SJSA1 (cell line): ENCODE measurements at regions not wholly inside any gene's neighbourhood (a gene's known extent, or its start where the extent isn't known, plus 50 kb on each side); places are given as distances from the start of the nearest gene placed in this dataset.

Source experiments
- DNase-seq, 2 experiments: peaks; one replicate each; pipeline ENCODE4 v3.0.0-alpha.2; 2015 to 2020; ENCODE audit warnings: low spot score in 2 of 2, low read depth in 1 of 2
- H3K27ac ChIP-seq: fragments of 250-450 bp; sonication (Bioruptor Pico); 2 replicates; pipeline ENCODE4 v1.5.1; 2020; ENCODE audit warnings: mild to moderate bottlenecking, moderate library complexity
- H3K27me3 ChIP-seq: fragments of 250-450 bp; sonication (Bioruptor Pico); replicated peaks from 2 replicates; pipeline ENCODE4 v1.5.1; 2020; ENCODE audit warnings: mild to moderate bottlenecking, moderate library complexity
- H3K36me3 ChIP-seq: fragments of 250-450 bp; sonication (Bioruptor Pico); 2 replicates; pipeline ENCODE4 v1.5.1; 2020; ENCODE audit warnings: mild to moderate bottlenecking
- H3K4me1 ChIP-seq: fragments of 250-450 bp; sonication (Bioruptor Pico); replicated peaks from 2 replicates; pipeline ENCODE4 v1.6.1; 2021; ENCODE audit warnings: mild to moderate bottlenecking
- H3K4me3 ChIP-seq: fragments of 250-450 bp; sonication (Bioruptor Pico); 2 replicates; pipeline ENCODE4 v1.5.1; 2020; ENCODE audit warnings: mild to moderate bottlenecking
- H3K9me3 ChIP-seq: fragments of 250-450 bp; sonication (Bioruptor Pico); replicated peaks from 2 replicates; pipeline ENCODE4 v1.5.1; 2020; ENCODE audit warnings: mild to moderate bottlenecking

- Histone ChIP-seq H3K36me3 (no peaks in the 10 kb centered on the region), H3K27me3 (peaks cover 13% of the 10 kb centered on the region; the same call in 1 of the 2 replicates)
These were observed 517.8 kb downstream of the MIAT start for GRCh38 chr22:27175021-27175838.

GRCh38 chr22:27175974-27176373 is 518.6 kb downstream of the MIAT start:
- peaks cover 1% of the 10 kb centered on the region for H3K4me1 ChIP-seq
- H3K9me3 ChIP-seq, result no peaks in the 10 kb centered on the region
- peaks cover 13% of the 10 kb centered on the region; the same call in 1 of the 2 replicates for H3K27me3 ChIP-seq
- no peak for DNase-seq
- H3K27ac ChIP-seq, result no peak overlapping the region
- no peak overlapping the region for H3K4me3 ChIP-seq
- no peaks in the 10 kb centered on the region for H3K36me3 ChIP-seq

More at GRCh38 chr22:27175021-27175838, 517.8 kb downstream of the MIAT start:
- Histone ChIP-seq H3K9me3 (no peaks in the 10 kb centered on the region), H3K4me3 (no peak overlapping the region), H3K4me1 (peaks cover 8% of the 10 kb centered on the region), H3K27ac (no peak overlapping the region)
- DNase-seq, result no peak

GRCh38 chr22:27179161-27179560 is 521.8 kb downstream of the MIAT start:
- peaks cover 10% of the 10 kb centered on the region; the same call in 1 of the 2 replicates for H3K27me3 ChIP-seq
- H3K4me3 ChIP-seq, result no peak overlapping the region
- H3K36me3 ChIP-seq, result no peaks in the 10 kb centered on the region
- H3K4me1 ChIP-seq, result no peaks in the 10 kb centered on the region
- no peak for DNase-seq
- no peak overlapping the region for H3K27ac ChIP-seq
- no peaks in the 10 kb centered on the region for H3K9me3 ChIP-seq

- Histone ChIP-seq H3K36me3 (no peaks in the 10 kb centered on the region), H3K27ac (no peak overlapping the region), H3K27me3 (peaks cover 6% of the 10 kb centered on the region; the same call in 1 of the 2 replicates), H3K9me3 (no peaks in the 10 kb centered on the region), H3K4me3 (no peak overlapping the region), H3K4me1 (no peaks in the 10 kb centered on the region)
- no peak for DNase-seq
These were observed 524.1 kb downstream of the MIAT start for GRCh38 chr22:27181537-27181936.

- Histone ChIP-seq H3K4me3 (no peak overlapping the region), H3K36me3 (no peaks in the 10 kb centered on the region), H3K27me3 (no peaks in the 10 kb centered on the region), H3K4me1 (no peaks in the 10 kb centered on the region), H3K9me3 (no peaks in the 10 kb centered on the region), H3K27ac (no peak overlapping the region)
- no peak for DNase-seq
These were observed 526.1 kb downstream of the MIAT start for GRCh38 chr22:27183474-27183873.

GRCh38 chr22:27185099-27185709 is 527.8 kb downstream of the MIAT start:
- Histone ChIP-seq H3K27me3 (no peaks in the 10 kb centered on the region), H3K4me1 (no peaks in the 10 kb centered on the region), H3K4me3 (no peak overlapping the region), H3K9me3 (no peaks in the 10 kb centered on the region), H3K36me3 (no peaks in the 10 kb centered on the region), H3K27ac (no peak overlapping the region)
- no peak for DNase-seq

GRCh38 chr22:27185760-27186302 is 528.4 kb downstream of the MIAT start:
- no peak for DNase-seq
- Histone ChIP-seq H3K36me3 (no peaks in the 10 kb centered on the region), H3K4me1 (no peaks in the 10 kb centered on the region), H3K9me3 (no peaks in the 10 kb centered on the region; the same call in 1 of the 2 replicates), H3K27me3 (no peaks in the 10 kb centered on the region), H3K27ac (no peak overlapping the region), H3K4me3 (no peak overlapping the region)

GRCh38 chr22:27186643-27187042 is 529.3 kb downstream of the MIAT start:
- DNase-seq, result no peak
- Histone ChIP-seq H3K4me1 (no peaks in the 10 kb centered on the region), H3K27me3 (no peaks in the 10 kb centered on the region), H3K4me3 (no peak overlapping the region), H3K36me3 (no peaks in the 10 kb centered on the region), H3K9me3 (no peaks in the 10 kb centered on the region; the same call in 1 of the 2 replicates), H3K27ac (no peak overlapping the region)

GRCh38 chr22:27192135-27192829 is 534.9 kb downstream of the MIAT start:
- H3K36me3 ChIP-seq, result no peaks in the 10 kb centered on the region

GRCh38 chr22:27193215-27193614 is 535.8 kb downstream of the MIAT start:
- no peak for DNase-seq
- Histone ChIP-seq H3K27me3 (no peaks in the 10 kb centered on the region), H3K27ac (no peak overlapping the region), H3K9me3 (peaks cover 2% of the 10 kb centered on the region; the same call in 1 of the 2 replicates), H3K4me3 (no peak overlapping the region), H3K4me1 (no peaks in the 10 kb centered on the region), H3K36me3 (no peaks in the 10 kb centered on the region)

More at GRCh38 chr22:27192135-27192829, 534.9 kb downstream of the MIAT start:
- no peaks in the 10 kb centered on the region for H3K27me3 ChIP-seq
- no peak for DNase-seq
- H3K27ac ChIP-seq, result no peak overlapping the region
- H3K4me1 ChIP-seq, result no peaks in the 10 kb centered on the region
- no peaks in the 10 kb centered on the region; the same call in 1 of the 2 replicates for H3K9me3 ChIP-seq
- H3K4me3 ChIP-seq, result no peak overlapping the region

- Histone ChIP-seq H3K4me3 (no peak overlapping the region), H3K27ac (no peak overlapping the region), H3K9me3 (peaks cover 2% of the 10 kb centered on the region; the same call in 1 of the 2 replicates), H3K27me3 (no peaks in the 10 kb centered on the region), H3K36me3 (no peaks in the 10 kb centered on the region), H3K4me1 (no peaks in the 10 kb centered on the region)
- no peak for DNase-seq
These were observed 536.2 kb downstream of the MIAT start for GRCh38 chr22:27193636-27194035.

- Histone ChIP-seq H3K27ac (no peak overlapping the region), H3K36me3 (no peaks in the 10 kb centered on the region), H3K4me1 (no peaks in the 10 kb centered on the region), H3K4me3 (no peak overlapping the region), H3K9me3 (peaks cover 2% of the 10 kb centered on the region; the same call in 1 of the 2 replicates), H3K27me3 (no peaks in the 10 kb centered on the region)
- DNase-seq, result no peak
These were observed 536.8 kb downstream of the MIAT start for GRCh38 chr22:27194096-27194748.

- Histone ChIP-seq H3K27me3 (no peaks in the 10 kb centered on the region), H3K36me3 (no peaks in the 10 kb centered on the region), H3K4me1 (no peaks in the 10 kb centered on the region), H3K4me3 (no peak overlapping the region), H3K27ac (no peak overlapping the region), H3K9me3 (peaks cover 2% of the 10 kb centered on the region; the same call in 1 of the 2 replicates)
- no peak for DNase-seq
These were observed 537.7 kb downstream of the MIAT start for GRCh38 chr22:27195094-27195493.
